ENCODE measurements at regions not wholly inside any gene's neighbourhood (a gene's known extent, or its start where the extent isn't known, plus 50 kb on each side); places are given as distances from the start of the nearest gene placed in this dataset.
A peak's percentile ranks its signal among the peaks of the same experiment; 100 is the strongest.

DNA sequence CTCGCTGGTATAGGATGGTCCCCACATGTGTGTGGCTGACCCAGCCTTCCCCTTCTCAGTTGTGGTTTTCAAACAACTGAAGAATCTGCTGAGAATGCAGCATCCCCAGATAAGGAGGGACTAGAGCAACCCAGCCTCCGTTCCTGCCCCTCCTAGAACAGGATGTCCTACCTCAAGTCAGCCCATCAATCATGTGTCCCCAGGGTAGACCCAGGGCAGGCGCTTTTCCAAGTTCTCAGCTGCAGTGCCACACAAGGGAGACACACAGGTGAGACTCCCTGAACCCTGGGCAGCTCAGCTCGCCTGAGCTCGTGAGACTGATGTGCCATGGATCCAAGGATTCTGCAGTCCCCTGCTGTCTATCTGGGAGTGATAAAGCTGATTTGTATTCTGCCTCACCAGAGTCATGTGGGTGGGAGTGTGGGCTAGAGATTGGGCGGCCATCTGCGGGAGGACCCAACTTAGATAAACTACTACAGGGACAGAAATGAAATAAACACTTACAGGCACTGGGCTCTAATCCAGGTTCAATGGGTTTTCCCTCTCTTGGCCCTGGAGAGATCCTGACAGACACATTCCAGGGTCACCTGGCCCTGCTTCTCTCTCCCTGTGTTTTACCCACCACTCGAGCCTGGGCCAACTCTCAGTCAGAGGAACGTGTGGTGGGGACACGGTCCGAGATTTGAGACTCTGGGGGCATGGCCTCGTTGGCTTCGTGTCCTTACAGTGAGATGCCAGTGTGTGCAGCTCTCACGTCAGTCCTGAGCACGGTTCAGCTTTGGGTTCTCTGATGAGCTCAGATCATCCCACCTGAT is 303.5 kb upstream of the SFSWAP start (continued):
- TF ChIP-seq ZNF224 (CRISPR knock-in tag; IDR thresholded peaks at IDR 0.05) (no peak), RCOR1 (IDR thresholded peaks at IDR 0.05; ENCODE audit: borderline replicate concordance in 1 of 2, low read depth in 2 of 2, low read length in 2 of 2) (peak in 1 of 2 experiments; percentile 64; a peak in 2 of 4 replicates), MEIS2 (IDR thresholded peaks at IDR 0.05; ENCODE audit: partially characterized antibody) (peak; percentile 69), L3MBTL2 (IDR thresholded peaks at IDR 0.05) (no peak), NFATC3 (IDR thresholded peaks at IDR 0.05) (peak; percentile 94), C11orf30 (IDR thresholded peaks at IDR 0.05; ENCODE audit: low read depth) (peak; percentile 48; the same call in 1 of the 2 replicates), EWSR1 (IDR thresholded peaks at IDR 0.05; ENCODE audit: borderline replicate concordance, low read depth, partially characterized antibody) (no peak), ARID1B (IDR thresholded peaks at IDR 0.05) (peak; percentile 26; the same call in 1 of the 2 replicates), KLF16 (IDR thresholded peaks at IDR 0.05) (peak; percentile 25; the same call in 1 of the 2 replicates), ZNF644 (tag; IDR thresholded peaks at IDR 0.05; ENCODE audit: low read depth) (no peak), MYC (IDR thresholded peaks at IDR 0.05; ENCODE audit: low read depth, low read length) (no peak), MYC (CRISPR knock-in tag; IDR thresholded peaks at IDR 0.05; ENCODE audit: borderline replicate concordance, low read depth) (0 out of 2 replicates have a peak, but pooled peaks have one; percentile 24), CBX2 (IDR thresholded peaks at IDR 0.05; ENCODE audit: insufficient read depth, low read length, poor library complexity, severe bottlenecking) (no peak), CBFA2T3 (IDR thresholded peaks at IDR 0.05) (peak; percentile 65), DACH1 (IDR thresholded peaks at IDR 0.05; ENCODE audit: partially characterized antibody) (no peak)
- TF ChIP-seq, protein P1, sequence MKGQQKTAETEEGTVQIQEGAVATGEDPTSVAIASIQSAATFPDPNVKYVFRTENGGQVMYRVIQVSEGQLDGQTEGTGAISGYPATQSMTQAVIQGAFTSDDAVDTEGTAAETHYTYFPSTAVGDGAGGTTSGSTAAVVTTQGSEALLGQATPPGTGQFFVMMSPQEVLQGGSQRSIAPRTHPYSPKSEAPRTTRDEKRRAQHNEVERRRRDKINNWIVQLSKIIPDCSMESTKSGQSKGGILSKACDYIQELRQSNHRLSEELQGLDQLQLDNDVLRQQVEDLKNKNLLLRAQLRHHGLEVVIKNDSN (CRISPR knock-in tag; IDR thresholded peaks at IDR 0.05) = 0 out of 2 replicates have a peak, but pooled peaks have one; percentile 26
- TF ChIP-seq, protein P2, sequence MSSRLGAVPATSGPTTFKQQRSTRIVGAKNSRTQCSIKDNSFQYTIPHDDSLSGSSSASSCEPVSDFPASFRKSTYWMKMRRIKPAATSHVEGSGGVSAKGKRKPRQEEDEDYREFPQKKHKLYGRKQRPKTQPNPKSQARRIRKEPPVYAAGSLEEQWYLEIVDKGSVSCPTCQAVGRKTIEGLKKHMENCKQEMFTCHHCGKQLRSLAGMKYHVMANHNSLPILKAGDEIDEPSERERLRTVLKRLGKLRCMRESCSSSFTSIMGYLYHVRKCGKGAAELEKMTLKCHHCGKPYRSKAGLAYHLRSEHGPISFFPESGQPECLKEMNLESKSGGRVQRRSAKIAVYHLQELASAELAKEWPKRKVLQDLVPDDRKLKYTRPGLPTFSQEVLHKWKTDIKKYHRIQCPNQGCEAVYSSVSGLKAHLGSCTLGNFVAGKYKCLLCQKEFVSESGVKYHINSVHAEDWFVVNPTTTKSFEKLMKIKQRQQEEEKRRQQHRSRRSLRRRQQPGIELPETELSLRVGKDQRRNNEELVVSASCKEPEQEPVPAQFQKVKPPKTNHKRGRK (tag; IDR thresholded peaks at IDR 0.05) = no peak
- TF ChIP-seq, protein P3, sequence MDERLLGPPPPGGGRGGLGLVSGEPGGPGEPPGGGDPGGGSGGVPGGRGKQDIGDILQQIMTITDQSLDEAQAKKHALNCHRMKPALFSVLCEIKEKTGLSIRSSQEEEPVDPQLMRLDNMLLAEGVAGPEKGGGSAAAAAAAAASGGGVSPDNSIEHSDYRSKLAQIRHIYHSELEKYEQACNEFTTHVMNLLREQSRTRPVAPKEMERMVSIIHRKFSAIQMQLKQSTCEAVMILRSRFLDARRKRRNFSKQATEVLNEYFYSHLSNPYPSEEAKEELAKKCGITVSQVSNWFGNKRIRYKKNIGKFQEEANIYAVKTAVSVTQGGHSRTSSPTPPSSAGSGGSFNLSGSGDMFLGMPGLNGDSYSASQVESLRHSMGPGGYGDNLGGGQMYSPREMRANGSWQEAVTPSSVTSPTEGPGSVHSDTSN (CRISPR knock-in tag; IDR thresholded peaks at IDR 0.05; ENCODE audit: low read depth) = no peak
- TF ChIP-seq, protein P3 (tag; conservative IDR thresholded peaks at IDR 0.05; ENCODE audit: low read depth) = peak; percentile 73
- TF ChIP-seq, protein P4, sequence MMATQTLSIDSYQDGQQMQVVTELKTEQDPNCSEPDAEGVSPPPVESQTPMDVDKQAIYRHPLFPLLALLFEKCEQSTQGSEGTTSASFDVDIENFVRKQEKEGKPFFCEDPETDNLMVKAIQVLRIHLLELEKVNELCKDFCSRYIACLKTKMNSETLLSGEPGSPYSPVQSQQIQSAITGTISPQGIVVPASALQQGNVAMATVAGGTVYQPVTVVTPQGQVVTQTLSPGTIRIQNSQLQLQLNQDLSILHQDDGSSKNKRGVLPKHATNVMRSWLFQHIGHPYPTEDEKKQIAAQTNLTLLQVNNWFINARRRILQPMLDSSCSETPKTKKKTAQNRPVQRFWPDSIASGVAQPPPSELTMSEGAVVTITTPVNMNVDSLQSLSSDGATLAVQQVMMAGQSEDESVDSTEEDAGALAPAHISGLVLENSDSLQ (IDR thresholded peaks at IDR 0.05) = peak; percentile 86
